ENCODE measurements at regions not wholly inside any gene's neighbourhood (a gene's known extent, or its start where the extent isn't known, plus 50 kb on each side); places are given as distances from the start of the nearest gene placed in this dataset.
"Not testable (repeated sequence)": the region's sequence is repeated elsewhere in the genome, so short reads cannot be mapped to it uniquely, and the experiment has no call there.

DNA sequence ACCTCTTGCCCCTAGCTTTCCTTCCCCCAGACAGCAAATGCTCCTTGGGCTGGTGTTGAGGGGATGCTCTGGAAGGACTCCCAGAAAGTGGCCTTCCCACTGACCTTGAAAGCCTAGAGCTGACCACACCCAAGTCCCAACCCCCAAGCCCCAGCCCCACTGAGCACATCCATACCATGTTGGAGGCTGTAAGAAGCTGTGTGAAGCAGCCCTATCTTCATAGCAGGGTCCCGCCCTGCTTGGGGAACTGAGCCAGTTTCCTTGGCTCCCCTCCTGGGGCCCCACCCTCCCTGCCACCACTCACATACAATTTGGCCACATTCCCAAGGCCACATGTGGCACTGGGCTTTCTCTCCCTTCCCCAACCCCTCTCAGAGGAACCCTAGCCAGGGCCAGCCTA is 72.3 kb upstream of the CACUL1 start:
- no peak for ATAC-seq
- no peak overlapping the region for H3K4me3 Mint-ChIP-seq
- intact Hi-C loops (cut with micrococcal nuclease), result no loop called here
- H3K27ac Mint-ChIP-seq, result no peak overlapping the region
- TF ChIP-seq CTCF (IDR thresholded peaks at IDR 0.05), result no peak
- no peaks in the 10 kb centered on the region for H3K27me3 Mint-ChIP-seq
- ChIA-PET CTCF (interaction anchor here (0.8 to 2.0 kb wide), 6 partner anchors 9 to 50 kb away, joined by 3 to 7 read pairs (median 4); no protein-coding TSS in a partner anchor), POLR2A (no interaction called here)
- H3K36me3 Mint-ChIP-seq (ENCODE audit: low read depth), result no peaks in the 10 kb centered on the region
- peaks cover 3% of the 10 kb centered on the region for H3K4me1 Mint-ChIP-seq (ENCODE audit: low read depth)
- no peaks in the 10 kb centered on the region for H3K9me3 Mint-ChIP-seq
- DNase-seq, result no peak

GRCh38 chr10:118827466-118828155 is 72.8 kb upstream of the CACUL1 start:
- no peak overlapping the region for H3K4me3 Mint-ChIP-seq
- H3K9me3 Mint-ChIP-seq, result no peaks in the 10 kb centered on the region
- H3K27me3 Mint-ChIP-seq, result no peaks in the 10 kb centered on the region
- CTCF ChIA-PET, result interaction anchor here (0.7 to 2.0 kb wide), 9 partner anchors 9 to 259 kb away, joined by 3 to 7 read pairs (median 4); no protein-coding TSS in a partner anchor
- no peak for ATAC-seq
- H3K4me1 Mint-ChIP-seq (ENCODE audit: low read depth), result peaks cover 7% of the 10 kb centered on the region
- peak; percentile 30 for DNase-seq
- POLR2A ChIA-PET, result no interaction called here
- no peak overlapping the region for H3K27ac Mint-ChIP-seq
- no peak for TF ChIP-seq CTCF (IDR thresholded peaks at IDR 0.05)
- no peaks in the 10 kb centered on the region for H3K36me3 Mint-ChIP-seq (ENCODE audit: low read depth)
- intact Hi-C loops (cut with micrococcal nuclease), result no loop called here

DNA sequence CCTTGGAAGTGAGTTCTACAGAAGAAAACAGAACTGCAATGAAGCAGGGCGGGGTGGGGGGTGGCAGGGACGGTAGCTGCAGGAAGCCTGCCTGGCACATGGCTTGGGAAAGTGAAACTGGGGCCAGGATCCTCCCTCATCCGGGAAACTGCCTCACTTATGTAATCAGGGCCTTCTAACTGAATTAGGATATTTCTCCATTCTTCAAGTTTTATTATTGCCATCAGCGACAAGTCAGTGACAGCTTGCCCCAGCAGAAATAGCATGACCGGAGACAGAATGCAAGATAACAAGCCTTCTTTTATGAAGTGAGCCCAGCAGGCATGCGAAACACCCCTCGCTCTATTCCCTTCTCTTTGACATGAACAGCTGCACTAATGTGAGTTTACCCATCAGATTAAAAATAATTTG is 77.5 kb upstream of the CACUL1 start:
- peaks cover 7% of the 10 kb centered on the region for H3K4me1 Mint-ChIP-seq (ENCODE audit: low read depth)
- no peak overlapping the region for H3K4me3 Mint-ChIP-seq
- ATAC-seq (no peak), DNase-seq (peak; percentile 5)
- H3K9me3 Mint-ChIP-seq, result no peaks in the 10 kb centered on the region
- H3K27ac Mint-ChIP-seq, result no peak overlapping the region
- ChIA-PET CTCF (interaction anchor here (1.0 to 1.3 kb wide), 3 partner anchors 15 to 264 kb away, joined by 3 to 4 read pairs (median 3); no protein-coding TSS in a partner anchor), POLR2A (no interaction called here)
- peaks cover 1% of the 10 kb centered on the region for H3K27me3 Mint-ChIP-seq
- H3K36me3 Mint-ChIP-seq (ENCODE audit: low read depth), result no peaks in the 10 kb centered on the region
- TF ChIP-seq CTCF (IDR thresholded peaks at IDR 0.05), result no peak
- intact Hi-C loops (cut with micrococcal nuclease), result no loop called here

- CTCF ChIA-PET; H3K36me3 Mint-ChIP-seq (ENCODE audit: low read depth); H3K27me3 Mint-ChIP-seq; ATAC-seq; H3K4me3 Mint-ChIP-seq; H3K27ac Mint-ChIP-seq; intact Hi-C loops (cut with micrococcal nuclease); H3K9me3 Mint-ChIP-seq; POLR2A ChIA-PET; H3K4me1 Mint-ChIP-seq (ENCODE audit: low read depth); DNase-seq: not testable (repeated sequence)
Measured at GRCh38 chr10:118834370-118834769, 79.6 kb upstream of the CACUL1 start.

- no peak for TF ChIP-seq CTCF (IDR thresholded peaks at IDR 0.05)
- peaks cover 1% of the 10 kb centered on the region for H3K27me3 Mint-ChIP-seq
- DNase-seq, result no peak
- H3K27ac Mint-ChIP-seq, result no peak overlapping the region
- no peaks in the 10 kb centered on the region for H3K36me3 Mint-ChIP-seq (ENCODE audit: low read depth)
- ATAC-seq, result no peak
- ChIA-PET POLR2A (no interaction called here), CTCF (interaction anchor here (1.4 to 2.2 kb wide), 2 partner anchors 8 to 14 kb away, joined by 3 to 5 read pairs; no protein-coding TSS in a partner anchor)
- H3K9me3 Mint-ChIP-seq, result no peaks in the 10 kb centered on the region
- no peak overlapping the region for H3K4me3 Mint-ChIP-seq
- intact Hi-C loops (cut with micrococcal nuclease), result no loop called here
- peaks cover 23% of the 10 kb centered on the region for H3K4me1 Mint-ChIP-seq (ENCODE audit: low read depth)
Measured at GRCh38 chr10:118835682-118836326, 81.0 kb upstream of the CACUL1 start.
